Activated gamma-delta T cell treated with Interleukin-2 at 50 U/mL for 16 hours (primary cell): ENCODE measurements at regions not wholly inside any gene's neighbourhood (a gene's known extent, or its start where the extent isn't known, plus 50 kb on each side); places are given as distances from the start of the nearest gene placed in this dataset.

Experiments
- DNase-seq: peaks from one replicate; pipeline ENCODE4 v3.0.0-alpha.2; 2020

GRCh38 chrX:10048076-10048475 is 80.9 kb downstream of the CLDN34 start:
- DNase-seq: no peak

- DNase-seq: no peak
Measured at GRCh38 chrX:10048707-10049106, 81.5 kb downstream of the CLDN34 start.

GRCh38 chrX:10049236-10049635 is 82.1 kb downstream of the CLDN34 start:
- no peak for DNase-seq

DNA sequence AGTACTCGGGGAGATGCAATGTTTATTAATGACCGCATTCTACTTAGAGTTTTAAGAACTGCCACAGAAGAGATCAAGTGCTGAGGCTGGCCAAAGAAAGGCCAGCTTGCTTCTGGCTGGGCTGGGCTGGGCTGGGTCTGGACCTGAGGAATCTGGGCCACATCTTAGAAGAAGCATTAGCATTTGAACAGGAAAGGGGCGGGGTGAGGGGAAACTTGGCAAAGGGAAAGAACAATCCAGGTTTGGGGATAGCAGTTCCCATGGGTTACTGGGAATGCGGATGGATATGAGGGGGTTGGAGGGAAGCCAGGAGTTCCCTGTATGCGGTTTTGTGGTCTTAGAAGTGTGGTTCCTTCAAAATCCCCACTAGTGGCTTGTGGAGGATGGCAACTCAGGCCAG is 83.3 kb downstream of the CLDN34 start:
- no peak for DNase-seq

GRCh38 chrX:10051866-10052480 is 84.8 kb downstream of the CLDN34 start:
- DNase-seq: no peak

DNA sequence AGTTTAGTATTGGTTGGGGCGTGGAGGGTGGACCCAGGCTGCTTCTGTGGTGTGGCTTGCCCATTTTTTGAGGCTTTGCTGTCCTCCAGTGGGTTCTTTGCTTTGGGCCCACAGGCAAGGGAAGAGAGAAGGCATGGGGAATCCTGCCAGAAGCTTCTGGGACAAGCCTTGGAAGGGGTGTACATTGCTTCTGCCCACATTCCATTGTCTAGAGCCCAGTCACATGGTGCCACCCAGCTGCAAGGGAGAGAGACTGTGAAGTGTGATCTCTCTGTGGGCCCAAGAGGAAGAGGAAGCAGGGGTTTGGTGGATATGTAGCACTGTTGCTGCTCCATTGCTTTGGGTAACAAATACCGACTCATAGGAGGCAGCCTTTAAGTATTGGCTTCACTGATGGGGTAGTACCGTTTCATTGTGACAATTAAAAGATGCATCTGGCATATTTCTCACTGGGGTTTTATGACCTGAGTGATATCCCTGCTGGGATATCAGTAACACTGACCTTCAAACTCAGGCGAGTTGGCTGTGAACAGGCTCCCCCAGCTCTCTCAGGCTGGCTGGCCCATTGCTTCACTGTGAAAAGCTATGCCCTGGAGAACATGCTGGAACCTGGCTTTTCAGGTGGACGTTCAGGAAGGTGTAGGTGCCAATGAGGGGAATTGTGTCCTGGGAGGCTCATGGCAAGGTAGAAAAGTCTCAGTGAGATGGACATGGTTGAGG is 85.9 kb downstream of the CLDN34 start:
- no peak for DNase-seq

DNA sequence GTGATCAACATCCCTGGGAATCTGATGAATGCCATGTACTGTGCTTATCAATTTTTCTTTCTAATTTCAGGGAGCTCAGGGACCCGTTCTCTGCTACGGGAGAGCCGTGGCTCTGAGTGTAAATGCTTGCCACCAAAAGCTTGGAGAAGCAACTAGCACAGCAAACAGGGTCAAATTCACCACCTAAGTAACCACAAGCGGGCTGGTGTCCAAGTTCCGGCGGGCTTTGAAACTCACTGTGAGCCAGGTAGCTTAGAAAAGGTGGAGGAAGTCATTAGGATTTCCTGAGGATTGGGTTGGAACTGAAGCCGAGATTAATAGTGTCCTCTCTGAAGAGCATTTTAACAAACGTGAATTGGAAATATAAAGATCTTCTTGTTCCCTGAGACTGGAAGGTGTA is 87.2 kb downstream of the CLDN34 start:
- no peak for DNase-seq

GRCh38 chrX:10055430-10055829 is 88.3 kb downstream of the CLDN34 start:
- no peak for DNase-seq

- DNase-seq: no peak
Measured at GRCh38 chrX:10062352-10062751, 94.4 kb upstream of the CLCN4 start.

GRCh38 chrX:10062980-10063379 is 93.8 kb upstream of the CLCN4 start:
- DNase-seq: no peak

DNA sequence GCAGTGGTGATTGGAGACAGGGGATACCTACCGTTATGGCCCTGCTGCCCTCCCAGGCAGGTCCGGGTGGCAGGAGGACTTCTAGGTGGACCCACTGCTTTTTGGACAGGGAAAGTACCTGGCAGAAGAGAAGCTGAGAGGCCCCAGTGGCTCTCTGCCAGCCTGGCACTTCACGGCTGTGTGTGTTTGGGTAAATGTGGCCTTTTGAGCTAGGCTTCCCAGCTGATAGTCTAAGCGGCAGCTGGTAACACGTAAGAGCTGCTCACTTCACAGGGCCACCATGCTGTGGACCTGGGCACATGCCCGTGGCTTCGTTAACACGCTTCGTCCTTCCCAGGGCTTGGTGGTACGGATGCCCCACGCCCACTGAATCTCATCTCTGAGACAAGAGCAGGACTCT is 92.0 kb upstream of the CLCN4 start:
- no peak for DNase-seq

- no peak for DNase-seq
Measured at GRCh38 chrX:10070714-10071436, 85.9 kb upstream of the CLCN4 start.

DNA sequence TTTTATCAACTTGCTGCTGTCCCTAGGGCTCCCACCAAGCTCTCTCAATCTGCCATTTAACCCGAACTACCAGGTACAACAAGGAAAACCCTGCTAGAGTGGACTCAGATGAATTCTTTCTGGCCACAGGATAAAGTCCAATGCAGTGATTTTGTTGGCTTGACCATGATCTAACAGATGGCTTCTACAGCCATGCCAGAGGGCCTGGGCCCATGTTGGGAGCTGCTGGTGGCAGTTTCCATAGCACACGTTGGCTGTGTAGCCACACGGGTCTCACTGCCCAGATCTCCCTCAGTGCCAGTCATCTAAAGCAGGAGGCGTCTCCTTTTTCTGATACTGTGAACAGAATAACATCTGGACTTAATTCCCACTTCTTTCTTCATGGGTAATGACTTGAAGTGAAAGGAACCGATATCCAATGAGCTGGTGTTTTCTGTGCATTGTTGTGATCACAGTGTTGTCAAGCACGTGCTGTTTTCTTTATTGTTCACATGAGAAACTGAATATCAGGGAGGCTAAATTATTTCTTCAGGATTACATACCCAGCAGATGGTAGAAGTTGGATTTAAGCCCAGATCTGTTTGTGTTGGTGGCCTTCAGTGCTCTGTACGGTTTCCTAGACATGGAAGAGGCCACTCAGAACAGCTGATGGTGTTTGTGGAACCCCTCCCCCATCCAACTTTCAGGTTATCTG is 85.2 kb upstream of the CLCN4 start:
- DNase-seq: no peak

- no peak for DNase-seq
Measured at GRCh38 chrX:10072786-10073568, 83.8 kb upstream of the CLCN4 start.

DNA sequence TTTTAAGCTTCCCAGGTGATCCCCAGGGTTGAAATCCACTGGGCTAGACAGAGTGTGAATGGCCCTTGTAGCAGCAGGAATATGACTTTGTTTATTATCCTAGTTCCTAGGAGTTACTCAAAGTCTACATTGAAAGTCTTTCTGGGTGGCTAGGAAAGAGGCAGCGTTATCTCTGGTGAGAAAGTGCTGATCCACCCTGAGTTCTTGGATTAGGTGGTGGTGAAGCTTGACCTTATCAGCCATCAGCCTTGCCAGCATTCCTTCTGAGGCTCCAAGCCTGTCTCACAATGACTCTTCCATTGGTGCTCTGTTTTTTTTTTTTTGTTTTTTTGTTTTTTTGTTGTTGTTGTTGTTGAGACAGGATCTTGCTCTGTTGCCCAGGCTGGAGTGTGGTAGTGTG is 83.1 kb upstream of the CLCN4 start:
- DNase-seq: no peak

- no peak for DNase-seq
Measured at GRCh38 chrX:10074241-10074941, 82.4 kb upstream of the CLCN4 start.

DNA sequence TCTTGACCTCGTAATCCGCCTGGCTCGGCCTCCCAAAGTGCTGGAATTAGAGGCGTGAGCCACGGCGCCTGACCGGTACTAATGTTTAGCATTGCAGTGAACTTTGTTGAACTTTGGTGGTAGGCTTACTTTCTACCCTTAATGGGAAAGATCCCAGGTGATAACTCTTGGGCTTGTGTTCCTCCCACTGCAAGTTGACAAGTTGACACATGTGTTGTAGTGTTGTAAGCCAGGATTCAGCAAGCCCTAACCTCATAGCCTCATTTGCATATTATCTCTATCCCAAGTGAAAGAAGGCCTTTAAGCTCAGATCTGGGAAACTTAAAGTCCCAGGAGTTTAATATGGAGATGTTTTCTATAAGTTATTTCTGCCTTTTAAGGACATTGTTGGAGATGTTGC is 80.0 kb upstream of the CLCN4 start:
- no peak for DNase-seq

DNA sequence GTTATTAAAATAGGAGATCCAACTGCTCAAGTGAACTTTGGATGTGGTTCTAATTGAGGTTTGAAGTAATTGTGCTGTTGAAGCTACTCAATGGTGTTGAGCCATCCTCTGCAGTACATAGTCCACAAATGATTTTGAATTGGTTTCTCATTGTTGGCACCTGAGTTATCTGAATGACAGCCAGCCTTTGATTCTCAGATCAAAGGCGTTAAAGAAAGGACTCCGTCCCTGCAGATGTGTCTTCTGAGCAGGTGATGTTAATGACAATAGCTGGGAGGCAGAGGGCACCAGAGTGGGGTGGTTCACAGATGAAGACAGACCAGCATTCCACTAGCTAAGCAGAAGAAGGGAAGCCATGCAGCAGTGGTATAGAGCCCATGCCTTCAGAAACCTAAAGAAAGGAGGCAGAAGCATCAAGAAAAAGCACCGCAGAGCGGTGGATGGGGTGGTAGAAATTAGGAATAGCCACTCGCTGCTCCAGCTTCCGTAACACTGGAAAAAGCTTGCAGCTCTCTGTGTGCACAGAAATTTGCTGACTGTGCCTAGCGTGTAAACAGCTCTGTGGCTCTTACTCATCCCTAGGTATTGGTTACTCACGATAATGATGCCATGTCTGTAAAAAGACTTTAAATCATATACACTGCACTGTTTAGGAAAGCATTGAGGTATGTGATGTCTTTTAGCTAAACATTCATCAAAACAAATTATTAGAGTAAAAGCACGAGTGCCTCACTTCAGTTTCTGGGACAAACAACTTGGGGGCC is 79.2 kb upstream of the CLCN4 start:
- DNase-seq: no peak

DNA sequence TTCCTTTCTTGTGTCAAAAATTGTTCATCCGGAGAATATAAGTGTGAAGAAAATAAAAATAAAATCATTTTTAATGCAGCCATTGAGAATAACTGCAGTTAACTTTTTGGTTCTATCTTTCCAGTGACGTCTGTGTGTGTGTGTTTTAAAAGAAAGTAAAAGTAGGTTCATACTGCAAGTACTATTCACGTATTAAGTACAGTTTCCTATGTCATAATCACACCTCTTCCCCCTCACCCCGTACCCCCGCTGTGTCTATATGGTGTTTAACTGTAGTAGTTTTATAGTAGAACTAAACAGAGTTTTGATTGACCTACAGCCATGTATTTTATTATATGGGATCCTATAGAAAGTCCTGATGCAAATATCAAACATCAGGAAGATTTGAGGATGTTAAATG is 78.5 kb upstream of the CLCN4 start:
- no peak for DNase-seq

- DNase-seq: no peak
Measured at GRCh38 chrX:10079231-10079630, 77.5 kb upstream of the CLCN4 start.

DNA sequence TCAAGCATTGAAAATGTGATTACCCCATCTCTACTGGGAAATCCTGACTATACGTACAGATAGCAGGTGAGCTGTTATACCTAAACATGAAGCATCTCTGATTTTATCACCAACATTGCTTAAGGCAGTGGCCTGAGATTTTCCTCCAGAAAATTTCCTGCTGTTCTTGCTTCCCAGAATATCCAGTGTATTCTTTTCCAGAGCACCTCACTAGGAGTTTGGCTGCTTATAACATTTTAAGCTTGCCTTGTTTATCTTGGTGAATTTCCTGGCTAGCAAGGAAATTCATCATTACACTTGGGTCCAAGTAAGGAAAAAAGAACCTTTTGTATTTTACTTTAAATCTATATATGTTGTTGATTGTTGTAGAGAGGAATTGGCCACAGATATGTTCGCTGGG is 73.0 kb upstream of the CLCN4 start:
- DNase-seq: no peak
